ENCODE measurements at regions not wholly inside any gene's neighbourhood (a gene's known extent, or its start where the extent isn't known, plus 50 kb on each side); places are given as distances from the start of the nearest gene placed in this dataset.

GRCh38 chr7:42493436-42494198, 256.6 kb upstream of the GLI3 start:
- Histone ChIP-seq H3K79me2 (ENCODE audit: insufficient read depth, low read length) (no peaks in the 10 kb centered on the region), H3K9me2 (ENCODE audit: insufficient read depth) (no peaks in the 10 kb centered on the region), H2AFZ (ENCODE audit: low read depth, low read length, poor library complexity, severe bottlenecking) (no peak overlapping the region), H3K9me3 (ENCODE audit: control insufficient read depth in 1 of 2, insufficient read depth in 1 of 2, low read depth in 1 of 2, low read length in 2 of 2) (peaks cover 0 to 4% of the 10 kb centered on the region in 2 experiments; a peak in 1 of 4 replicates), H3K27me3 (ENCODE audit: insufficient read depth, low read length) (no peaks in the 10 kb centered on the region), H3K36me3 (ENCODE audit: control insufficient read depth in 1 of 2, insufficient read depth in 2 of 2, low read length in 2 of 2) (no peaks in the 10 kb centered on the region), H4K20me1 (ENCODE audit: insufficient read depth) (no peaks in the 10 kb centered on the region), H3K9ac (ENCODE audit: low read length) (no peak overlapping the region), H3K4me2 (ENCODE audit: low read length) (no peak overlapping the region), H3K27ac (ENCODE audit: low read depth, low read length) (no peak overlapping the region), H3K4me1 (ENCODE audit: control insufficient read depth in 1 of 2, insufficient read depth in 2 of 2, low read length in 2 of 2) (no peaks in the 10 kb centered on the region), H3K4me3 (replicated peaks in 1 of 2; ENCODE audit: low read depth in 1 of 2, low read length in 2 of 2) (no peak overlapping the region)
- intact Hi-C loops (cut with micrococcal nuclease) = no loop called here
- ChIA-PET CTCF (no interaction called here), POLR2A (no interaction called here), RAD21 (ENCODE audit: low non-redundant PET in 1 of 2, low total read pairs in 2 of 2, uncharacterized antibody in 2 of 2, unreplicated experiment in 2 of 2) (no interaction called here)
- no TSS peak for BruUV-seq (replicated peaks)
- no peak for DNase-seq (ENCODE audit: low read depth, low spot score)
- TF ChIP-seq SIN3A (IDR thresholded peaks at IDR 0.05; ENCODE audit: low read depth) = no peak
- no peak for TF ChIP-seq RAD21 (IDR thresholded peaks at IDR 0.05; ENCODE audit: low read depth)
- ATAC-seq = no peak

GRCh38 chr7:42492920-42493319, 255.9 kb upstream of the GLI3 start:
- Histone ChIP-seq H4K20me1 (ENCODE audit: insufficient read depth) (no peaks in the 10 kb centered on the region), H2AFZ (ENCODE audit: low read depth, low read length, poor library complexity, severe bottlenecking) (no peak overlapping the region), H3K27ac (ENCODE audit: low read depth, low read length) (no peak overlapping the region), H3K4me3 (replicated peaks in 1 of 2; ENCODE audit: low read depth in 1 of 2, low read length in 2 of 2) (no peak overlapping the region), H3K4me1 (ENCODE audit: control insufficient read depth in 1 of 2, insufficient read depth in 2 of 2, low read length in 2 of 2) (no peaks in the 10 kb centered on the region), H3K9me3 (ENCODE audit: control insufficient read depth in 1 of 2, insufficient read depth in 1 of 2, low read depth in 1 of 2, low read length in 2 of 2) (peaks cover 0 to 4% of the 10 kb centered on the region in 2 experiments; a peak in 1 of 4 replicates), H3K4me2 (ENCODE audit: low read length) (no peak overlapping the region), H3K9me2 (ENCODE audit: insufficient read depth) (no peaks in the 10 kb centered on the region), H3K36me3 (ENCODE audit: control insufficient read depth in 1 of 2, insufficient read depth in 2 of 2, low read length in 2 of 2) (no peaks in the 10 kb centered on the region), H3K9ac (ENCODE audit: low read length) (no peak overlapping the region), H3K27me3 (ENCODE audit: insufficient read depth, low read length) (no peaks in the 10 kb centered on the region), H3K79me2 (ENCODE audit: insufficient read depth, low read length) (no peaks in the 10 kb centered on the region)
- CTCF ChIA-PET = no interaction called here
- DNase-seq (ENCODE audit: low read depth, low spot score) (no peak), ATAC-seq (no peak)
- intact Hi-C loops (cut with micrococcal nuclease) = no loop called here
- no TSS peak for BruUV-seq (replicated peaks)
- POLR2A ChIA-PET = no interaction called here
- RAD21 ChIA-PET (ENCODE audit: low non-redundant PET in 1 of 2, low total read pairs in 2 of 2, uncharacterized antibody in 2 of 2, unreplicated experiment in 2 of 2) = no interaction called here
- no peak for TF ChIP-seq POLR2AphosphoS5 (IDR thresholded peaks at IDR 0.05; ENCODE audit: low read depth, low read length)
- TF ChIP-seq SP1 (IDR thresholded peaks at IDR 0.05; ENCODE audit: low read depth) = no peak
- TF ChIP-seq ZNF274 (IDR thresholded peaks at IDR 0.05; ENCODE audit: low read depth, low read length) = no peak
- TF ChIP-seq ELF1 (IDR thresholded peaks at IDR 0.05; ENCODE audit: borderline replicate concordance, low read depth) = no peak
- TF ChIP-seq RAD21 (IDR thresholded peaks at IDR 0.05; ENCODE audit: low read depth) = no peak
- no peak for TF ChIP-seq CEBPB (IDR thresholded peaks at IDR 0.05; ENCODE audit: low read depth)
- TF ChIP-seq CBX3 (IDR thresholded peaks at IDR 0.05; ENCODE audit: low read depth) = no peak
- TF ChIP-seq MAX (IDR thresholded peaks at IDR 0.05) = no peak
- no peak for TF ChIP-seq SRF (IDR thresholded peaks at IDR 0.05; ENCODE audit: low read depth)
- TF ChIP-seq TCF7L2 (IDR thresholded peaks at IDR 0.05; ENCODE audit: borderline replicate concordance, extremely low read depth, insufficient read depth, insufficient read length) = no peak
- TF ChIP-seq ATF3 (IDR thresholded peaks at IDR 0.05) = no peak
- TF ChIP-seq JUND (IDR thresholded peaks at IDR 0.05) = no peak
- TF ChIP-seq EZH2phosphoT487 (IDR thresholded peaks at IDR 0.05; ENCODE audit: borderline replicate concordance) = no peak
- TF ChIP-seq ZFX (IDR thresholded peaks at IDR 0.05) = no peak
